Endodermal cell (in vitro differentiated cells): ENCODE measurements at regions not wholly inside any gene's neighbourhood (a gene's known extent, or its start where the extent isn't known, plus 50 kb on each side); places are given as distances from the start of the nearest gene placed in this dataset.

Experiments used
- DNase-seq: peaks from one replicate; pipeline ENCODE4 v3.0.0-alpha.2; 2017
- H3K27ac ChIP-seq: 2 replicates; pipeline ENCODE4 v1.5.1; 2013; ENCODE audit warnings: mild to moderate bottlenecking, low read depth, low read length, moderate library complexity
- H3K27me3 ChIP-seq: 2 replicates; pipeline ENCODE4 v1.6.1; 2013; ENCODE audit warnings: mild to moderate bottlenecking, low read length, moderate library complexity; ENCODE audit not compliant: insufficient read depth, control insufficient read depth, poor library complexity, severe bottlenecking
- H3K36me3 ChIP-seq: 2 replicates; pipeline ENCODE4 v1.7.0; 2013; ENCODE audit warnings: mild to moderate bottlenecking, low read length, moderate library complexity; ENCODE audit not compliant: control insufficient read depth, insufficient read depth
- H3K4me1 ChIP-seq: one replicate; pipeline ENCODE4 v1.7.0; 2013; ENCODE audit warnings: low read length; ENCODE audit not compliant: control insufficient read depth, insufficient read depth
- H3K4me3 ChIP-seq: 2 replicates; pipeline ENCODE4 v1.5.1; 2013; ENCODE audit warnings: mild to moderate bottlenecking, low read length, moderate library complexity
- H3K9ac ChIP-seq: 2 replicates; pipeline ENCODE4 v1.6.1; 2013; ENCODE audit warnings: mild to moderate bottlenecking, low read length, moderate library complexity; ENCODE audit not compliant: poor library complexity, severe bottlenecking; ENCODE audit errors: extremely low read depth
- H3K9me3 ChIP-seq: 2 replicates; pipeline ENCODE4 v1.6.1; 2013; ENCODE audit warnings: mild to moderate bottlenecking, low read length, moderate library complexity; ENCODE audit not compliant: control insufficient read depth
- H3K27ac Mint-ChIP-seq: 2 replicates; pipeline ENCODE4 v1.8.0; 2020; ENCODE audit warnings: mixed read lengths
- H3K27me3 Mint-ChIP-seq: 2 replicates; pipeline ENCODE4 v1.8.0; 2021; ENCODE audit warnings: mild to moderate bottlenecking, mixed read lengths; ENCODE audit not compliant: insufficient read depth
- H3K36me3 Mint-ChIP-seq: 2 replicates; pipeline ENCODE4 v1.8.0; 2020; ENCODE audit warnings: low read depth, mixed read lengths
- H3K4me1 Mint-ChIP-seq: 2 replicates; pipeline ENCODE4 v1.8.0; 2020; ENCODE audit warnings: mixed read lengths
- H3K4me3 Mint-ChIP-seq: 2 replicates; pipeline ENCODE4 v1.8.0; 2020; ENCODE audit warnings: mild to moderate bottlenecking, moderate library complexity, mixed read lengths
- H3K9me3 Mint-ChIP-seq: 2 replicates; pipeline ENCODE4 v1.8.0; 2020; ENCODE audit warnings: mild to moderate bottlenecking, mixed read lengths
- CTCF ChIP-seq: fragments of 200-600 bp; sonication (generic); conservative IDR thresholded peaks from 2 replicates; pipeline ENCODE4 v1.5.0; 2021; ENCODE audit warnings: antibody characterized with exemption, mild to moderate bottlenecking
- WGBS, 2 experiments: methylation state at CpG; one replicate each; pipeline versions ENCODE4 v1.1.5 to v1.1.7; 2013; ENCODE audit warnings: missing lambda C conversion rate in 2 of 2, mixed read lengths in 1 of 2; ENCODE audit not compliant: insufficient coverage in 1 of 2, insufficient read length in 1 of 2; 5-methylcytosine and 5-hydroxymethylcytosine counted together

DNA sequence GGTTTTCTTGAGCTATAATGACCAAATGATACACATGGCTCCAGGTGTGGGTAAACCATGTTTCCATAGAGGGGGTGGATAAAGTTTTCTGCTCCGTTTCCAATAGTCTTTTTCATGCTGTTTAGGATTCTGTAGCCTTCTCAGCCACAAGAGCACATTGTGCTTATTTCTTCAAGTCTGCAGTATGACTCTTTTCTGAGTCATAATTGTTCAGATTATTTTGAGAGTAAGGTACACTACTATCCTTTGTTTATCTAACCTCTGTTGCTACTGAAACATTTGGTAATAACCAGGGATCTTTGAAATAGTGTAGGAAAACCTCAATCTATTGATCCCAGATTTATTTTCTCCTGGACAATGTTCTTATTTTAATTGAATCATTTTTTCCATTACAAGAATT lies 247.9 kb upstream of the BMP2 start:
- peaks cover 8% of the 10 kb centered on the region for H3K9me3 ChIP-seq
- no peak for DNase-seq
- no peak overlapping the region for H3K9ac ChIP-seq
- no peaks in the 10 kb centered on the region for H3K36me3 ChIP-seq
- H3K4me1 ChIP-seq: peaks cover 3% of the 10 kb centered on the region
- no peaks in the 10 kb centered on the region for H3K36me3 Mint-ChIP-seq
- 73 to 100% methylated on average over 1 of the region's 1 CpG for WGBS, 2 experiments
- H3K27ac ChIP-seq: no peak overlapping the region
- no peak overlapping the region for H3K27ac Mint-ChIP-seq
- H3K27me3 ChIP-seq: no peaks in the 10 kb centered on the region
- no peak overlapping the region for H3K4me3 ChIP-seq
- peaks cover 6% of the 10 kb centered on the region for H3K4me1 Mint-ChIP-seq
- TF ChIP-seq CTCF: no peak
- peaks cover 3% of the 10 kb centered on the region for H3K9me3 Mint-ChIP-seq
- H3K27me3 Mint-ChIP-seq: no peaks in the 10 kb centered on the region
- no peak overlapping the region for H3K4me3 Mint-ChIP-seq

GRCh38 chr20:6515261-6515660 lies 252.2 kb upstream of the BMP2 start:
- no peak overlapping the region for H3K27ac Mint-ChIP-seq
- no peak overlapping the region for H3K4me3 ChIP-seq
- no peak for DNase-seq
- peaks cover 3% of the 10 kb centered on the region for H3K4me1 ChIP-seq
- 78% methylated on average over 1 of the region's 1 CpG; no CpG with 5 or more reads in 1 of the 2 experiments for WGBS, 2 experiments
- peaks cover 6% of the 10 kb centered on the region for H3K4me1 Mint-ChIP-seq
- no peaks in the 10 kb centered on the region for H3K36me3 Mint-ChIP-seq
- H3K9ac ChIP-seq: no peak overlapping the region
- no peaks in the 10 kb centered on the region for H3K36me3 ChIP-seq
- H3K9me3 Mint-ChIP-seq: no peaks in the 10 kb centered on the region
- H3K27me3 Mint-ChIP-seq: no peaks in the 10 kb centered on the region
- H3K27ac ChIP-seq: no peak overlapping the region
- H3K4me3 Mint-ChIP-seq: no peak overlapping the region
- no peaks in the 10 kb centered on the region for H3K27me3 ChIP-seq
- no peaks in the 10 kb centered on the region for H3K9me3 ChIP-seq
- TF ChIP-seq CTCF: no peak

DNA sequence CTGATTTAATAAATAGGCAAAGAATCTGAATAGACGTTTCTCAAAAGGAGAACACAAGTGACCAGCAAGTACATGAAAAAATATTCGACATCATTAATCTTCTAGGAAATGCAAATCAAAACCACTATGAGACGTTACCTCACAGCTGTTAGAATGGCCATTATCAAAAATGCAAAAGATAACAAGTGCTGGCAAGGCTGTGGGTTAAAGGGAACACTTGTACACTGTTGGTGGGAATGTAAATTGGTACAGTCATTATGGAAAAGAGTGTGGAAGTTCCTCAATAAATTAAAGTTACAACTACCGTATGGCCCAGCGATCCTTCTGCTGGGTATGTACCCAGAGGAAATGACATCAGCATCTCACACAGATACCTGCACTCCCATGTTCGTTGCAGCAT lies 253.9 kb upstream of the BMP2 start:
- Mint-ChIP-seq H3K36me3 (no peaks in the 10 kb centered on the region), H3K9me3 (no peaks in the 10 kb centered on the region), H3K4me1 (peaks cover 6% of the 10 kb centered on the region), H3K27me3 (no peaks in the 10 kb centered on the region), H3K27ac (no peak overlapping the region), H3K4me3 (no peak overlapping the region)
- H3K27ac ChIP-seq: no peak overlapping the region
- no peak overlapping the region for H3K4me3 ChIP-seq
- H3K9me3 ChIP-seq: no peaks in the 10 kb centered on the region
- no peaks in the 10 kb centered on the region for H3K36me3 ChIP-seq
- TF ChIP-seq CTCF: no peak
- H3K27me3 ChIP-seq: no peaks in the 10 kb centered on the region
- no peak for DNase-seq
- peaks cover 3% of the 10 kb centered on the region for H3K4me1 ChIP-seq
- WGBS, 2 experiments: 91 to 93% methylated on average over 5 to 6 of the region's 6 CpGs
- no peak overlapping the region for H3K9ac ChIP-seq
